Ovary (tissue), 1 donor: ENCODE measurements at regions not wholly inside any gene's neighbourhood (a gene's known extent, or its start where the extent isn't known, plus 50 kb on each side); places are given as distances from the start of the nearest gene placed in this dataset.

Experiments
- EP300 ChIP-seq: sonication (generic); formaldehyde crosslinking; IDR thresholded peaks from one replicate; pipeline ENCODE4 v1.6.1; 2017; ENCODE audit warnings: antibody characterized with exemption
- POLR2A ChIP-seq: fragments of 450-650 bp; IDR thresholded peaks from one replicate; pipeline ENCODE4 v1.6.1; 2017; ENCODE audit warnings: antibody characterized with exemption, mild to moderate bottlenecking, moderate library complexity

DNA sequence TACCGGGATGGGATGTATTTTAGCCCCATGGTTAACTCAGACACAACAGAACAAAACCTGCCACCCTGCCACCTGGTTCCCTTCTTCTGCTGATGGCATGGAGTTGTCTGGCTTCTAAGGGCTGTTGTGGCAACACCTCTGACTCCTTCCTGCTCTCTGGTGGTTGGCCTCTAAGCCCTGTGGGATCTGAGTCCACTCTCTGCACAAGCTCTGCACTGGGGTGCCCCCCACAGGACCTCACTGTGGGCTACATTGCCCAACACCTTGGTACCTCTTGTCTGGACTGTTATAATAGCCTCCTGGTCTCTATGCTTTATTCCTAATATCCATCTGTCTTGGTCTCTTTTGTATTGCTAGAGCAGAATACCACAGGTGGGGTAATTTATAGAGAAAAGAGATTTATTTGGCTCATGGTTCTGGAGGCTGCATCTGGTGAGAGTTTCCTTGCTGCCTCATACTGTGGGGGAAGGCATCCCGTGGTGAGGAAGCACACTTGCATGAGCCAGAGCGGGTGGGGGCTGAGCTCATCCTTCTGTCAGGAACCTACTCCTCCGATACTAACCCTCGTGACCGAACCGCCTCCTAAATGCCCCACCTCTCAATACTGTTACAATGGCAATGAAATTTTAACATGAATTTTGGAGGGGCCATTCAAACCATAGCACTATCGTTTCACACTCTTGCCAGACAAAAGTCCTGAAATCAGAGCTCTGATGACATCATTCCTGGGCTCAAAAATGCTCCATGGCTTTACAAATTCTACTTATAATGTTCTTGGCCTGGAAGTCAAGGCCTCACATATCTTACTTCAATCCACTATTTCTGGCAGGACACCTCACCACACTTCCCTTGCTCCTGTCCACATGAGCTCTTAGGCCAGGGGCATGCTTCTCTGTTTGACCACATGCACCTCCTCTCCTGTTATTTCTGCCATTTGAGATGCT, 127.2 kb downstream of the PAX1 start:
- TF ChIP-seq POLR2A, result no peak
- no peak for TF ChIP-seq EP300
